Uterus (tissue), 2 donors: ENCODE measurements at regions not wholly inside any gene's neighbourhood (a gene's known extent, or its start where the extent isn't known, plus 50 kb on each side); places are given as distances from the start of the nearest gene placed in this dataset.

Source experiments
- CTCF ChIP-seq, 4 experiments: fragments of 200-600 bp in 2 of 4; fragments of 450-650 bp in 2 of 4; sonication (generic) in 2 of 4; IDR thresholded peaks; one replicate each; pipeline ENCODE4 v1.5.1; 2016 to 2019; ENCODE audit warnings: antibody characterized with exemption in 4 of 4, mild to moderate bottlenecking in 2 of 4, moderate library complexity in 1 of 4
- POLR2A ChIP-seq, 2 donors: fragments of 450-650 bp; IDR thresholded peaks; one replicate each; pipeline ENCODE4 v1.6.1; 2016; ENCODE audit warnings: antibody characterized with exemption in 2 of 2, mild to moderate bottlenecking in 1 of 2, moderate library complexity in 1 of 2

- TF ChIP-seq CTCF (IDR thresholded peaks at IDR 0.05) (no peak), POLR2A (IDR thresholded peaks at IDR 0.05) (no peak)
These were observed 801.5 kb downstream of the NR2F1-AS1 start for GRCh38 chr5:92779536-92779935.
